Panc1 (cell line): ENCODE measurements at regions not wholly inside any gene's neighbourhood (a gene's known extent, or its start where the extent isn't known, plus 50 kb on each side); places are given as distances from the start of the nearest gene placed in this dataset.

Source experiments
- POLR2AphosphoS5 ChIP-seq: IDR thresholded peaks from 2 replicates; pipeline ENCODE4 v1.6.1; 2012; ENCODE audit warnings: mild to moderate bottlenecking, low read depth, low read length, moderate library complexity
- TF ChIP-seq, protein P1 (sequence below): fragments of 450-650 bp; IDR thresholded peaks from 2 replicates; pipeline ENCODE4 v1.5.1; 2017; ENCODE audit warnings: mild to moderate bottlenecking

GRCh38 chr14:100484531-100485267, 102.5 kb downstream of the BEGAIN start:
- TF ChIP-seq, protein P1, sequence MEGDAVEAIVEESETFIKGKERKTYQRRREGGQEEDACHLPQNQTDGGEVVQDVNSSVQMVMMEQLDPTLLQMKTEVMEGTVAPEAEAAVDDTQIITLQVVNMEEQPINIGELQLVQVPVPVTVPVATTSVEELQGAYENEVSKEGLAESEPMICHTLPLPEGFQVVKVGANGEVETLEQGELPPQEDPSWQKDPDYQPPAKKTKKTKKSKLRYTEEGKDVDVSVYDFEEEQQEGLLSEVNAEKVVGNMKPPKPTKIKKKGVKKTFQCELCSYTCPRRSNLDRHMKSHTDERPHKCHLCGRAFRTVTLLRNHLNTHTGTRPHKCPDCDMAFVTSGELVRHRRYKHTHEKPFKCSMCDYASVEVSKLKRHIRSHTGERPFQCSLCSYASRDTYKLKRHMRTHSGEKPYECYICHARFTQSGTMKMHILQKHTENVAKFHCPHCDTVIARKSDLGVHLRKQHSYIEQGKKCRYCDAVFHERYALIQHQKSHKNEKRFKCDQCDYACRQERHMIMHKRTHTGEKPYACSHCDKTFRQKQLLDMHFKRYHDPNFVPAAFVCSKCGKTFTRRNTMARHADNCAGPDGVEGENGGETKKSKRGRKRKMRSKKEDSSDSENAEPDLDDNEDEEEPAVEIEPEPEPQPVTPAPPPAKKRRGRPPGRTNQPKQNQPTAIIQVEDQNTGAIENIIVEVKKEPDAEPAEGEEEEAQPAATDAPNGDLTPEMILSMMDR: no peak
- TF ChIP-seq POLR2AphosphoS5: no peak
